Hepatocyte (in vitro differentiated cells): ENCODE measurements at regions not wholly inside any gene's neighbourhood (a gene's known extent, or its start where the extent isn't known, plus 50 kb on each side); places are given as distances from the start of the nearest gene placed in this dataset.

ENCODE experiments used
- DNase-seq: peaks from one replicate; pipeline ENCODE4 v3.0.0-alpha.2; 2016; ENCODE audit warnings: low spot score
- H2AFZ ChIP-seq: fragments of 200-600 bp; sonication (generic); 2 replicates; pipeline ENCODE4 v1.6.0; 2016; ENCODE audit warnings: antibody characterized with exemption, mild to moderate bottlenecking
- H3K27ac ChIP-seq: fragments of 200-600 bp; sonication (generic); 2 replicates; pipeline ENCODE4 v1.5.1; 2016; ENCODE audit warnings: mild to moderate bottlenecking
- H3K27me3 ChIP-seq: fragments of 200-600 bp; sonication (generic); 2 replicates; pipeline ENCODE4 v1.6.1; 2016
- H3K36me3 ChIP-seq: fragments of 200-600 bp; sonication (generic); replicated peaks from 2 replicates; pipeline ENCODE4 v1.5.1; 2016; ENCODE audit warnings: low read depth; ENCODE audit not compliant: insufficient read depth
- H3K4me1 ChIP-seq: fragments of 200-600 bp; sonication (generic); 2 replicates; pipeline ENCODE4 v1.5.1; 2016; ENCODE audit warnings: mild to moderate bottlenecking, moderate library complexity; ENCODE audit not compliant: insufficient read depth
- H3K4me2 ChIP-seq: fragments of 200-600 bp; sonication (generic); 2 replicates; pipeline ENCODE4 v1.6.0; 2016
- H3K4me3 ChIP-seq: fragments of 200-600 bp; sonication (generic); 2 replicates; pipeline ENCODE4 v1.5.1; 2016; ENCODE audit warnings: mild to moderate bottlenecking
- H3K79me2 ChIP-seq: fragments of 200-600 bp; sonication (generic); 2 replicates; pipeline ENCODE4 v1.6.0; 2017; ENCODE audit warnings: mild to moderate bottlenecking
- H3K9me2 ChIP-seq: fragments of 200-600 bp; sonication (generic); replicated peaks from 2 replicates; pipeline ENCODE4 v1.6.0; 2017; ENCODE audit warnings: mild to moderate bottlenecking; ENCODE audit not compliant: insufficient read depth
- H3K9me3 ChIP-seq: fragments of 200-600 bp; sonication (generic); 2 replicates; pipeline ENCODE4 v1.5.1; 2016; ENCODE audit warnings: low read depth, mild to moderate bottlenecking
- H4K20me1 ChIP-seq: fragments of 200-600 bp; sonication (generic); 2 replicates; pipeline ENCODE4 v1.6.0; 2016; ENCODE audit warnings: mild to moderate bottlenecking; ENCODE audit not compliant: insufficient read depth, poor library complexity, severe bottlenecking
- CTCF ChIP-seq: fragments of 200-600 bp; sonication (generic); IDR thresholded peaks from 2 replicates; pipeline ENCODE4 v1.5.1; 2016; ENCODE audit warnings: antibody characterized with exemption, mild to moderate bottlenecking; ENCODE audit not compliant: poor library complexity
- EZH2 ChIP-seq: fragments of 200-600 bp; sonication (generic); IDR thresholded peaks from 2 replicates; pipeline ENCODE4 v1.6.1; 2016; ENCODE audit warnings: antibody characterized with exemption, mild to moderate bottlenecking, borderline replicate concordance
- EZH2phosphoT487 ChIP-seq: fragments of 200-600 bp; sonication (generic); IDR thresholded peaks from one replicate; pipeline ENCODE4 v1.6.1; 2018; ENCODE audit warnings: antibody characterized with exemption, mild to moderate bottlenecking, low read depth, moderate library complexity; ENCODE audit not compliant: unreplicated experiment, severe bottlenecking
- WGBS: methylation state at CpG from one replicate; pipeline ENCODE4 v1.1.6; 2016; ENCODE audit warnings: low lambda C conversion rate; ENCODE audit errors: missing lambda C conversion rate; 5-methylcytosine and 5-hydroxymethylcytosine counted together

GRCh38 chr22:48517039-48518030 is 1310.3 kb downstream of the BRD1 start:
- TF ChIP-seq CTCF, result no peak
- no peak for TF ChIP-seq EZH2
- no peak for TF ChIP-seq EZH2phosphoT487
- no peak for DNase-seq
- no peak overlapping the region for H3K4me3 ChIP-seq
- 90% methylated on average over 30 of the region's 35 CpGs for WGBS
- H3K9me3 ChIP-seq, result no peaks in the 10 kb centered on the region
- no peaks in the 10 kb centered on the region for H3K79me2 ChIP-seq
- H3K4me1 ChIP-seq, result no peaks in the 10 kb centered on the region
- H3K27ac ChIP-seq, result no peak overlapping the region
- H2AFZ ChIP-seq, result no peak overlapping the region
- no peaks in the 10 kb centered on the region for H3K9me2 ChIP-seq
- no peaks in the 10 kb centered on the region for H4K20me1 ChIP-seq
- H3K27me3 ChIP-seq, result no peaks in the 10 kb centered on the region
- no peaks in the 10 kb centered on the region for H3K36me3 ChIP-seq
- no peak overlapping the region for H3K4me2 ChIP-seq

GRCh38 chr22:48516571-48516970 is 1311.1 kb downstream of the BRD1 start:
- TF ChIP-seq EZH2 (no peak), EZH2phosphoT487 (no peak), CTCF (no peak)
- no peak for DNase-seq
- Histone ChIP-seq H3K9me3 (no peaks in the 10 kb centered on the region), H3K4me1 (no peaks in the 10 kb centered on the region), H3K36me3 (no peaks in the 10 kb centered on the region), H4K20me1 (no peaks in the 10 kb centered on the region), H3K27ac (no peak overlapping the region), H3K9me2 (no peaks in the 10 kb centered on the region), H3K27me3 (no peaks in the 10 kb centered on the region), H3K4me3 (no peak overlapping the region), H3K4me2 (no peak overlapping the region), H3K79me2 (no peaks in the 10 kb centered on the region), H2AFZ (no peak overlapping the region)
- WGBS, result 96% methylated on average over 9 of the region's 9 CpGs

- Histone ChIP-seq H2AFZ (no peak overlapping the region), H3K27me3 (no peaks in the 10 kb centered on the region), H3K4me1 (no peaks in the 10 kb centered on the region), H3K27ac (no peak overlapping the region), H4K20me1 (no peaks in the 10 kb centered on the region), H3K79me2 (no peaks in the 10 kb centered on the region), H3K9me2 (no peaks in the 10 kb centered on the region), H3K4me2 (no peak overlapping the region), H3K9me3 (no peaks in the 10 kb centered on the region), H3K4me3 (no peak overlapping the region), H3K36me3 (no peaks in the 10 kb centered on the region)
- TF ChIP-seq EZH2phosphoT487 (no peak), EZH2 (no peak), CTCF (no peak)
- WGBS, result 93% methylated on average over 21 of the region's 24 CpGs
- DNase-seq, result no peak
Measured at GRCh38 chr22:48515571-48516200, 1312.0 kb downstream of the BRD1 start.
